Esophagus muscularis mucosa (tissue), 3 donors: ENCODE measurements at regions not wholly inside any gene's neighbourhood (a gene's known extent, or its start where the extent isn't known, plus 50 kb on each side); places are given as distances from the start of the nearest gene placed in this dataset.

Experiments used
- POLR2A ChIP-seq: fragments of 450-650 bp; IDR thresholded peaks from one replicate; pipeline ENCODE4 v1.6.1; 2017; ENCODE audit warnings: antibody characterized with exemption, moderate library complexity, mild to moderate bottlenecking, low read depth
- POLR2AphosphoS5 ChIP-seq, 2 donors: sonication (generic); formaldehyde crosslinking; IDR thresholded peaks; one replicate each; pipeline ENCODE4 v1.6.1; 2017; ENCODE audit warnings: antibody characterized with exemption in 2 of 2
- TF ChIP-seq, protein P1 (sequence below), 3 experiments: fragments of 200-600 bp in 2 of 3; fragments of 450-650 bp in 1 of 3; sonication (generic) in 2 of 3; IDR thresholded peaks; one replicate each; pipeline ENCODE4 v1.5.1; 2017 to 2019; ENCODE audit warnings: antibody characterized with exemption in 3 of 3, mild to moderate bottlenecking in 2 of 3, moderate library complexity in 1 of 3

DNA sequence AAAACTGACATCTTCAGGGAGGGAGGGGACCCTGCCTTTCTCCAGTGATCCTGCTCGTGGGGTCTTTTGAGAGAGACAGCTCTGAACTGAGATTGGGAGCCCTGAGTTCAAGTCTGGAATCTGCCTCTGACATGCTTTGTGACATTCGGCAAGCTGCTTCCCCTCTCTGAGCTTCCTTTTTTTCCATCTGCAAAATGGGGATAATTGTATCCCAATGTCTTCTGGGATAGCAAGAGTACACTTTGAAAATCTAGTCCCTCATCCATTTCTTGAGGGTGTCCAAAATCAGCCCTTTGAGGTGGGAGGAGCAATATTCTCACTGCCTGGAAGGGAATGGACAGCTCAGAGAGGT, 186.3 kb downstream of the RGS3 start:
- TF ChIP-seq, protein P1, sequence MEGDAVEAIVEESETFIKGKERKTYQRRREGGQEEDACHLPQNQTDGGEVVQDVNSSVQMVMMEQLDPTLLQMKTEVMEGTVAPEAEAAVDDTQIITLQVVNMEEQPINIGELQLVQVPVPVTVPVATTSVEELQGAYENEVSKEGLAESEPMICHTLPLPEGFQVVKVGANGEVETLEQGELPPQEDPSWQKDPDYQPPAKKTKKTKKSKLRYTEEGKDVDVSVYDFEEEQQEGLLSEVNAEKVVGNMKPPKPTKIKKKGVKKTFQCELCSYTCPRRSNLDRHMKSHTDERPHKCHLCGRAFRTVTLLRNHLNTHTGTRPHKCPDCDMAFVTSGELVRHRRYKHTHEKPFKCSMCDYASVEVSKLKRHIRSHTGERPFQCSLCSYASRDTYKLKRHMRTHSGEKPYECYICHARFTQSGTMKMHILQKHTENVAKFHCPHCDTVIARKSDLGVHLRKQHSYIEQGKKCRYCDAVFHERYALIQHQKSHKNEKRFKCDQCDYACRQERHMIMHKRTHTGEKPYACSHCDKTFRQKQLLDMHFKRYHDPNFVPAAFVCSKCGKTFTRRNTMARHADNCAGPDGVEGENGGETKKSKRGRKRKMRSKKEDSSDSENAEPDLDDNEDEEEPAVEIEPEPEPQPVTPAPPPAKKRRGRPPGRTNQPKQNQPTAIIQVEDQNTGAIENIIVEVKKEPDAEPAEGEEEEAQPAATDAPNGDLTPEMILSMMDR (IDR thresholded peaks at IDR 0.05): no peak
- TF ChIP-seq POLR2AphosphoS5 (IDR thresholded peaks at IDR 0.05) (no peak), POLR2A (no peak)
